Ammon's horn (tissue), 1 donor: ENCODE measurements at regions not wholly inside any gene's neighbourhood (a gene's known extent, or its start where the extent isn't known, plus 50 kb on each side); places are given as distances from the start of the nearest gene placed in this dataset.

ENCODE experiments used
- DNase-seq: peaks from one replicate; pipeline ENCODE4 v3.0.0-alpha.2; 2016; ENCODE audit warnings: low spot score

GRCh38 chr4:24287096-24287495, 297.3 kb downstream of the DHX15 start:
- no peak for DNase-seq

DNA sequence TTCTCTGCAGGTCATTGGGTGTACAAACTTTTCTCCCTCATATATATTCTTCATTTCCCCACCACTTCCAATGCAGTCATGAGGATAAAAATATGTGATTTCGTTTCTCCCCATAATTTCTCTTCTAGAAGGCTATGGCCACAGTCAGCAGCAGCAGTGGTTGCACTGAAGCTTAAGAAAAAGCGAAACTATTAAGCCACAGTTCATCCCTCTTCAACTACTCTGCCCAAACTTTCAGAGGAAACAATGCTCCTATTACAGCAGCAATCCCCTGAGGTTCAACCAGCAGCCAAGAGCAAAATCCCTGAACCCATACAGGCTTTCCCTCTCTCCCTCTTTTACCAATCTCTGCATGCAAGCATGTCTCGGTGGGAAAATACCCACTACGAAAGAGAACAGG, 298.6 kb downstream of the DHX15 start:
- no peak for DNase-seq

- no peak for DNase-seq
Measured at GRCh38 chr4:24282446-24282845, 301.9 kb downstream of the DHX15 start.

GRCh38 chr4:24279911-24280375, 304.4 kb downstream of the DHX15 start:
- DNase-seq = no peak

GRCh38 chr4:24279469-24279868, 304.9 kb downstream of the DHX15 start:
- peak; percentile 45 for DNase-seq

DNA sequence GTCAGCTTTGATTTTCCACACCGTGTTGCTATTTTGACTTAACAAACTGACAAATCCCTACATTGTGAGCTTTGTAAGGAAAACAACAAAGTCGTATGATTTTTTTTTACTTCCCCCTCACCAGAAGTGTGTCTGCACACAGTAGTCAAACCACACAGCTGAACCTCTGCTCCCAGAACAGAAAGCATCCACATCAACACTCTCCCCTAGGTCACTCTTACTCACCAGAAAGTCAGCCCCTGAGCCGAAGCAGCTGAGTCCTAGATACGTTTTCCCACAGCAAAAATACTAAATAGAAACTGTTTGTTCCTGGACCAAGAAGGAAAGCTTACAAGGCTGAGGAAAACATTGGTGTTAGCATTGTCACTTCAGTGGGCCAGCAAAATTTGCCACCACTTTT, 305.7 kb downstream of the DHX15 start:
- no peak for DNase-seq

- DNase-seq = no peak
Measured at GRCh38 chr4:24274381-24274941, 309.9 kb downstream of the DHX15 start.

GRCh38 chr4:24273136-24273535, 311.2 kb downstream of the DHX15 start:
- DNase-seq = no peak

- DNase-seq = peak; percentile 15
Measured at GRCh38 chr4:24266951-24267722, 317.2 kb downstream of the DHX15 start.

- no peak for DNase-seq
Measured at GRCh38 chr4:24265989-24266388, 318.4 kb downstream of the DHX15 start.

- DNase-seq = no peak
Measured at GRCh38 chr4:24262616-24263015, 321.7 kb downstream of the DHX15 start.

- DNase-seq = no peak
Measured at GRCh38 chr4:24262084-24262483, 322.3 kb downstream of the DHX15 start.

- DNase-seq = no peak
Measured at GRCh38 chr4:24260923-24261564, 323.3 kb downstream of the DHX15 start.

DNA sequence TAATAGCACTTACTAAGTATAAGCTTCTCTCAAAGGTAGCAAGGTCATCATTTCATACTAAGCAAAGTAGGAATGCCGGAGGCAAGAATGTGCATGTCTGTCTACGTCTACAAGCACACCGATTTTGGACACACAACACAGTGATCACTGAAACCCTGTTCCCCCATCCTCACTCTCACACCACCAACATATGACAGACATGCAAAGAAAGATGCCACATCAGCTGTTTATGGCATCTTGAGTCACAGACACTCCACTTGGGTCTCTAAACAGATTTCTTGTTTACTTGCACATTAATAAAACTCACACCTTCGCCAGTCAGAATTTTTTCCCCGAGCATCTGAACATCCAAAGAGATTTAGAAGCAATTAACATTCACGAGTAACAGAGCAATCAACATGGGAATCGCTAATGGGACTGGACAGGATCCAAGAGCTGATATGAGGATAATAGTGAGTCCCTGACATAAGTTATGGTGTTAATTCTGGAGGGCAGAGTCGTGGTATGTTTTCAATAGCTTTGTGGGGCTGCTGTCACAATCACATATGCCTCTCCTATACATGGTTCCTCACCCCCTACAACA, 324.1 kb downstream of the DHX15 start:
- DNase-seq = no peak

GRCh38 chr4:24256547-24256946, 327.8 kb downstream of the DHX15 start:
- DNase-seq = no peak

DNA sequence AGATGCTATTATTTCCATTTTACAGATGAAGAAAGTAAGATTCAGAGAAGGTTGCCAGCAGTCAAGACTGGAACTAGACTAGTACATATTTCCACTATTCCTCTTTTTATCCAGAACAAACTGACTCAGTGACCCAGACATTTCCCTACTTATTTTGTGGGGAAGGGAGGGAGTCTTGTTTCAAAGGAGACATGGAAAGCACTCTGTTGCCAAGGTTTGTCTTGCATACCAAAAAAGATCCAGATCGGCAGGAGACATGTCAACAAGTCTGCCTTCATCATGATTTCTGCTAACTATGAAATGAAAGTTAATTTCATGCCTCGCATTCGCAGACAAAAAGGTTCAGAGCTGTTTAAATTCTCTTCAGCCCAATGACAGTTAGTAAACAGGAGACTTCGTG, 328.3 kb downstream of the DHX15 start:
- no peak for DNase-seq

DNA sequence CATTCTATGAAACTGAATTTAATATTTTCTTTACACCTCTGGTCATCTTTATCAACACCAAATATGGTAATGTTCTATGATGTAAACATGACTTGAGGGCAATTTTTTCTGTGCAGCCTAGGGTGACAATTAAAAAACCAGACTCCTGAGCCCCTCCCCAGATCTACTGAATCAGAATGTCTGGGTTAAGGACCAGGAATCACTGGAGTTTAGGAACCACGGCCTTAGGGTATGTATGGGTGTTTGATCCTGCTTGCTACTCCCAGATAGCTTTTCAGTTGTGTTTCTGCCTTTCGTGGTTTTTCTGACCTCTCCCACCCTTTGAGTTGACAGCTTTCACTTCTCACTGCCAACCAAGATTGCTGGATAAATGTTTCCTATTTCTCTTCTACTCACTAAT, 332.2 kb downstream of the DHX15 start:
- no peak for DNase-seq

DNA sequence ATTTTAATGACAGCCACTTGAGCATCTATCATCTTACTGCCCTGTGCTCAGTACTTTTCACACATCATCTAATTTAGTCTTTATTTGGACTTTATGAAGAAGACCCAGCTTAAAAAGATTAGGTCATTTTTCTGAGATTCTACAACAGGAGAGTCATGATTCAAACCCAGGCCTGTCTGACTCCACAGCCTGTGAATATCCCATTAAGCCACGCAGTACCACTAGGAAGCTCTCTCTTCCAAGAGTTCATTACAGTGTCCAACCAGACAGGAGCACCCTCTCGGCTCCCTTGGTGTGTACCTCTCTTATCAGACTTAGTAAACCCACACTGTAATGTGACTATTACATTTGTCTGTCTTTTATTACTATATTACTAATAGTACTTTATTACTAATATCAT, 332.8 kb downstream of the DHX15 start:
- no peak for DNase-seq

DNA sequence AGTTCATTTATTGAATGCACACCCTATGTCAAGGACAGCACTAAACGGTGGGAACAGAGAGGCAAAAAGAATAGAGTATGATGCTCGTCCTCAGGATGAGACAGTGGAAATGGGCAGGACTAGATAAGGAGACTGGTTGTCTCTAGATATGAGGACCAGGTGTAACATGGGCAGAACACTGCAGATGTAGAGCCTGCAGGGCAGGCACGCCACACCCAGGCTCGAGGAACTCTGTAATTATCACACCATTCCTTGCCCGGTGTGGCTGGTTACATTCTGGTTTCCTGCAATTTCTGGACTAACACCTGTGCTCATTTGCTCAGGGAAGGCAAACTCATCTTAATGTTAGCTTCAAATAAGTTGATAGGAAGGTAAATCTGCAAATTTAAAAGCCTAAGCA, 334.4 kb downstream of the DHX15 start:
- DNase-seq = no peak

GRCh38 chr4:24248674-24249630, 335.4 kb downstream of the DHX15 start:
- no peak for DNase-seq

DNA sequence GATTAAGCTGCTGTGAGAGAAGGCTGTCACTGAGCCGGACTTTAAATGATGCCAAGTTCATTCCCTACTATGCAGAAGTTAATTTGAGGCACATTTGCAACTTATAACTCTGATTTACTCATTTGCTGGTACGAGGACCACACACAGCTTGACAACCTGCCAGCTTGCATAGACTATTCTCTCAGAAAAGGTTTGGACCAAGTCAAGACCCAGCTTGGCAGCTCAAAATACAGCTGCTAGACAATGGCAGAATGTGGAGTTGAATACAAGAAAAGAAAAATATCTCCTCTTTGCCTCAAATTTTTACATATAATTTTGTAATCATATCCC, 338.9 kb downstream of the DHX15 start:
- DNase-seq = no peak
